Epidermal melanocyte (primary cell): ENCODE measurements at regions not wholly inside any gene's neighbourhood (a gene's known extent, or its start where the extent isn't known, plus 50 kb on each side); places are given as distances from the start of the nearest gene placed in this dataset.

Source experiments
- DNase-seq: peaks from one replicate; pipeline ENCODE4 v3.0.0; 2011; ENCODE audit warnings: low spot score; ENCODE audit not compliant: insufficient read length

DNA sequence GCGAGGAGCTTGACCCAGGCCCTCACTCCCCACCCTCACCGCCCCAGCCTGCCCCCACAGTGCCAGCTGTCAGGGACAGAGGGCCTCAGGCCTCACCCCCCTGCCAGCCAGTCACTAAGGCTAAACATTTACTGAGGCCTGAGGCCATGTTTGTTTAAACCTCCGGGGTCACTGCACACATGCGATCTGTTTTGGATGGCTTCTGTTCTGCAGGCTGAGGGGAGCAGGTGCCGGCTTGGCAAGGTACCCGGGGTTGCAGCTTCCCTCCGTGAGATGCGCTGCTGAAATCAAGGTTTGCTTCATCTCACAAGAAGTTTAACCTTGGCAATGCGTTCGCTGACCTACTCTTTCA is 103.3 kb upstream of the BOD1 start:
- no peak for DNase-seq

DNA sequence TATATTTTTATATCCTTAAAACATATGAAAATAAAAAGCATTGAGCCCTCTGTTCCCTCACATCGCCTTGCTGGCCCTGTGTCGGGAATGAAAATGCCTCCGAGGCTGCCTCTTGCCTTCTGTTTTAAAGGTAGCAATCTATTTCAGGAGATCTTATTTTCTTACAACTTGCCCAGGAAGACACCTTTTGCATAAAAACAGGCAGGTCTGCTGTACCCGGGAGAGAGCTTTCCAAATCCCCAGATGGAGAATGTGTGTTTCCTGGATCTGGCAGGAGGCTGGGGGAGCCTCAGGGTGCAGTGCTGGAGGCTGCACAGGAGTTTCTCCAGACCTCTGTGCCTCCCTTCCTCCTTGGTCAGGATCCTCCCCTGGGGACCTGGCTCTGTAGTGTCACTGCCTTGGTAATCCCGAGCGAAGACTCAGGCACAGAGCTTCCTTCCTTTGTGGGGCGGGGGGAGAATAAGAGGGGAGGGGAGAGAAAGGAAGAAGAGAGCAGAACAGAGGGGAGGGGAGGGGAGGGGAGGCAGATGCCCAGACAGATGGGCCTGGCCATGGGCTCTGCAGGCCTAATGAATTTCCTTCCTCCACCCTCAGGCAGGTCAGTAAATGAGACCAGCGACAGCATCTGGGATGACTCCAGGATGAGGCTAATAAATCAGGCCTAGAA is 104.0 kb upstream of the BOD1 start:
- DNase-seq = no peak

DNA sequence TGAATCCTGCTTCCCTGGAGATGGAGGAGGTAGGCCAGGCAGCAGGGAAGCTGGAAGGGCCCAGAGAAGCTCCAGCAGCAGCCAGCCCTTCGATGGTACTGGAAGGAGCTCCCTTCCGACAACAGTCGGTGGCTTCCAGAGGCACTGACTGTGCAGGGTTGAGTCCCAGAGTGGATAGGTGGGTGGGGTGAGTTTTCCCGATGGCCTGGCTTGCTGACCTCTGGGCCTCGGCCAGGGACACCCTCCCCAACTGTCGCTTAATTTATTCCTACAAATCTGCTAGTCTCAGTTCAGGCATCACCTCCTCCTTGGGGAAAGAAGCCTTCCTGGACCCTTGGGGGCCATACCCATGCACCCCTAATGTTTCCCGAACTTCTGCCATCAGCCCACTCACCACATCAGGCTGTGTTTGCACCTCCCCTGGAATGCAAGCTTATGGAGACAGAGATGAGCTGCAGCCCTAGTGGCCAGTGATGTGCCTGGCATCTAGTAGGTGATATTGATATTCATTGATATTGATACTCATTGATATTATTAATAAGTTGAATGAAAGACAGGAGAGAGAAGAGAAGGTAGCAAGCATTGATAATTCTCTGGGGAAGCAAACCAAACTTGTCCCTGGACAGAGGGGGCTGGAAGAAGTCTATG is 104.6 kb upstream of the BOD1 start:
- DNase-seq = no peak

DNA sequence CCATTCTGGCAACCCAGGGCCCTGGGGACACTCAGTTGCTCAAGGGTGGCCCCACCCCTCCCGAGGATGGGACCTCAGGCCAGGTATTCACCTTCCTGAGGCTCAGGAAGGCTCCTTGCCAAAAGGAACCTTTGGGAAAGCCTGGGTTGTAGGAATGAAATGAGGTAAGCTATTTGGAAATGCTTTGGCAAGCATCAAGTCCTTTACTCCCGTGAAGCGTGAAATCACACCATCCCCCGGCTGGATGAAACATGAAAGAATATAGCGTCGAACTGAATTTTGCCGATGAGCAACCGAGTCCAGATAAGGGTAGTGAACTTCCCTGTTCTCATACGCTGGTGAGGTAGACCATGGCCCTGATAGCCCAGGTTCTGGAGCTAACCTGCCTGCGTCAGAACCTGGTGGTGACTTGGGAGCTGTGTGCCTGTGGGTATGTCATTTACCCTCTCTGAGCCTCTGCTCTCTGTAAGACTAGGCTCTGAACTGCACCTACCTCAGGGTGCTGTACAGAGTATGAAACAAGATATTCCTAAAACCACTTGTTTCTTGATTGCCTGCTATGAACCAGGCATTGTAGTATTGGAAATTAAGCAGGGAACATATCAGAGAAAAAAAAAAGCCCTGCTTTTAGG is 105.3 kb upstream of the BOD1 start:
- no peak for DNase-seq

DNA sequence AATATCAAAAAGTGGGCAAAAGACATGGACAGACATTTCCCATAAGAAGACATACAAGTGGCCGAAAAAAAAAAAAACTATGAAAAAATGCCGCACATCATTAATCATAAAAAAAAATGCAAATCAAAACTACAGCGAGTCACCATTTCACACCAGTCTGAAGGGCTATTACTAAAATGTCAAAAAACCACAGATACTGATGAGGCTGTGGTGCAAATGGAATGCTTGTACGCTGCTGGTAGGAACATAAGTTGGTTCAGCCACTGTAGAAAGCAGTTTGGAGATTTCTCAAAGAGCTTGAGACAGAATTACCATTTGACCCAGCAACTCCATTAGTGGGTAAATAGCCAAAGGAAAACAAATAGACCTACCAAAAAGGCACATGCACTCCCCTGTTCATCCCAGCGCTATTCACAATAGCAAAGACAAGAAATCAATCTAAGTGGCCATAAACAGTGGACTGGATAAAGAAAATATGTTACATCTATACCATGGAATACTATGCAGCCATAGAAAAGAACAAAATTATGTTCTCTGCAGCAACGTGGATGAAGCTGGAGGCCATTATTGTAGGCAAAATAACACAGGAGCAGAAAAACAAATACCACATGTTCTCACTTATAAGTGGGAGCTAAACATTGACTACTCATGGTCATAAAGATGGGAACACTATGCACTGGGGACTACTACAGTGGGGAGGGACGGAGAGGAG is 110.6 kb upstream of the BOD1 start:
- DNase-seq = no peak

DNA sequence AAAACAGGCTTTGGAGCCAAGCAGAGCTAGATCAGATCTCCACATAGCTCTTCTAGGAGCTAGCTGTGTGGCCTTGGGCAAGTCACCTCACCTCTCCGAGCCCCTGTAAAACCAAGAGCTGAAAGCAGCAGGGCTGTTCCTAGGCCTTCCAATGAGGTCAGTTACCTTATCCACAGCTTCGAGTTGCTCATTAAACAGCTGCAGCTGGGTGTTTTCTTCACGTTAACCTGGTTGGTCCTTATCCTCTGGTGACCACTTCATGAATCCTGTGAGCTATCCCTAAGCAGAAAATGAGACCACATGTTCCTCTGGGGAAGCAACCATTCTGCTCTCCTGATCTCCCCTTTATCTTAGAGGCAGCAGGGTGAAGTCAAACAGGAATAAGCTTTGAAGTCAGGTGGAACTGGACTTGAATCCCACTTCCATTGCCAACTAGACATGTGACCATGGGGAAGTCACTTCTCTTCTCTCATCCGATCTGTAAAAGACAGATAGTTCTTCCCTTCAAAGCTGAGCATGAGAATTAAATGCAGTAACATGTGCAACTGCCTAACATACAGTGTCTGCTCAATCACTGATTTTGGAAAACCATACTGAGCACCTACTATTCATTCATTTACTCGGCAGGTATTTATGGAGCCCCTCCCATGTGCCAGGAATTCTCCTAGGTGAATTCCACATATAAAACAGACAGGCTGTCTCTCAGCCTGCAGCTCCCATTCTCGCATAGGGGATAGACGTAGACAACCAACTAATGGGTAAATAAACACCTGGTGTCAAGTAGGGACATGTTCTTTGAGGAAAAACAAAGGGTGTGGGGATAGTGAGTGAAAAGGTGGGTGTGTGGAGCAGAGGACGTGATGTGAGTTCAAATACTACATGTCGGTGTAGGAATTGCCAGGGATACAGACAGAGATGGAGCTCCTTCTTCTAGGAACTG is 111.7 kb upstream of the BOD1 start:
- no peak for DNase-seq

DNA sequence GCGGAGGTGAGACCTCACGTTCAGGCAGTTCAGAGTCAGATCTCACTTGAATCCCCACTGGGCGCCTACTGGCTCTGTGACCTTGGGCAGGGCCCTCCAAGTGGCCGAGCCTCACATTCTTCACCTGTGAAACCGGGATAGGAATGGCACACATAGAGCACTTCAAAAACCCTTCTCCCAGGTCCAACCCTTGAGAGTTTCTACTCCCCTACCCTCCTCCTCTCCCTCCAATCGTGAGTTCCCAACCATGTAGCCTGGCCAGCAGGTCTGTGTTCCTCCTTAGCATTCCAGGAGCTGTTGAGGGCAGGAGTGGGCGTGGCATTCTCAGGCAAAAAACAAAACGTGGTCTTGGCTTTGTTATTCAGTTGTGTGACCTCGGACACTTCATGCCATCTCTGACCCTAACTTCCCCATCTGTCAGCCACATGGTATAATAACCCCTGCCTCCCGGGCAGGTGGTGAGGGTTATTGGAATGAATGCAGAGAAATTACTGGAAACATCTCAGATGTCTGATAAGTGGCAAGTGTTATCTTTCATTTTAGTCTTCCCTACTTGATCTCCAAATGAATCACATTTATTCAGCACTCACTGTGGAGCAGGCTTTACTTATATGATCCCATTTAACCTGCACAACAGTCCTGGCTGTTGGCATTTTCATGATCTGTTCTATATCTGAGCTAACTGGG is 112.8 kb upstream of the BOD1 start:
- DNase-seq = no peak

DNA sequence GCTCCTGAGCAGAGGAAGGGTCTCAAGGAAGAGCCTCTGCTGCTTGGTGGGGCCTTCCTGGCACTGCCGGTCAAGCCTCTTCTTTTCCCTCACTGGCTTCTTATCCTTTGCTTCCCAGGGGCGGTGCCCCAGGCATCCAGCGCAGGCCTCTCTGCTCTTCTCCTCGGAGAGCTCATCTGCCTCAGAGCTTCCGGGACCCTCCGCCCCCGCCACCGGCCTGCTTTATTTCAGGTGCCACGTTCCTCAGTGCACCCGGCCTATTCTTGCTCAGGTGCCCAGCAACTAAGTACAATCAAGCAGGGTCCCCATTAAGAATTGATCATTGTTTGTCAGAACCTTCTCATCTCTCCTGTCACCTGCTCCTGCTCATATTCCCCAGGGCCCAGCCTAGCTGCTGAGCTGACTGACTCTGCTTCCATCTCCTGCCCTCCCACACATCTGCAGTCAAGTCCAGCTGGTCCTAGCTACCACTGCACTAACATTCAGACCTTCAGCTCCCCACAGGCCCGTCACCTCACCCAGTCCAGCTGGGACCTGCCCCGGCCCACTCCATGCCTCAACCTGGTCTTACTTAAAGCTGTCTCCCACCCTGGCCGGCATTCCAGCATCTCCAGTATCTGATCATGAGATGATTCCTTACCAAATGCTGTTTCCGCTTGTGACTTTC is 114.3 kb upstream of the BOD1 start:
- DNase-seq = no peak

DNA sequence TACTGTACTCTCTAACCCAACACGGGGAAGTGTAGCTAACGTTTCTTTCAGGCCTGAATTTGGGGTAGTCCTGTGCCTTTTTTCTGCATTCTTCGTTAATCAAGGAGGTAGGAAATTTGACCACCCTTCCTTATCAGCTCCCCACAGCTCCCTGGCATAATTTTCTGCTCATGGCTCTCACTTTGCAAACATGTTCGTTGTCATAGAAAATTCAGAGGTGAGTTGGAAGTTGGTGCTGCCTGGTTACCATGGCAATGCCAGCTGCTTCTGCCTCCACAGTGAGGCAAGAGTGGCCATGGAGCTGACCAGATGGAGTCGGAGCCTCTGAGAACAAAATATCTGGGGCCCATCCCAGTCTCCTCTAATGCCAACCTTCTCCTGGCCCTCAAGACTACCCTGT is 116.6 kb upstream of the BOD1 start:
- no peak for DNase-seq

DNA sequence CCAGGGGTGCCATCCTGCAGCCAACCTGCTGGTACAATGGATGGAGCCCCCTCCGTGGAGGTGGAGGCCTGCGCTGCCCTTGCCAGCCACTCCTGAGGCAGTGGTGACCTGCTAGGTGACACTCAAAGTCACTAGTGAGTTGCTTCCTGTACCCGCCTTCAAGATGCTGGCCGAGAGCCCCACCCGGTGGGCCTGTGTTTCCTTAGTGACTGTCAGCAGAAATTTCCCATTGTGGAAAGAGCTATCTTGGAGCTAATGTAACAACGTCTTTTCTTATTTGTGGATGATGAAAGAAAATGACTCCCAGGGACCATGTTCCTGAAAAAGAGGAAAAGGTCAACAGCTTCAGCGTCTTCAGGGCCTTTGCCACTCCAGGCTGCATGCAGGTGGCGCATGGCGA is 117.0 kb upstream of the BOD1 start:
- no peak for DNase-seq

DNA sequence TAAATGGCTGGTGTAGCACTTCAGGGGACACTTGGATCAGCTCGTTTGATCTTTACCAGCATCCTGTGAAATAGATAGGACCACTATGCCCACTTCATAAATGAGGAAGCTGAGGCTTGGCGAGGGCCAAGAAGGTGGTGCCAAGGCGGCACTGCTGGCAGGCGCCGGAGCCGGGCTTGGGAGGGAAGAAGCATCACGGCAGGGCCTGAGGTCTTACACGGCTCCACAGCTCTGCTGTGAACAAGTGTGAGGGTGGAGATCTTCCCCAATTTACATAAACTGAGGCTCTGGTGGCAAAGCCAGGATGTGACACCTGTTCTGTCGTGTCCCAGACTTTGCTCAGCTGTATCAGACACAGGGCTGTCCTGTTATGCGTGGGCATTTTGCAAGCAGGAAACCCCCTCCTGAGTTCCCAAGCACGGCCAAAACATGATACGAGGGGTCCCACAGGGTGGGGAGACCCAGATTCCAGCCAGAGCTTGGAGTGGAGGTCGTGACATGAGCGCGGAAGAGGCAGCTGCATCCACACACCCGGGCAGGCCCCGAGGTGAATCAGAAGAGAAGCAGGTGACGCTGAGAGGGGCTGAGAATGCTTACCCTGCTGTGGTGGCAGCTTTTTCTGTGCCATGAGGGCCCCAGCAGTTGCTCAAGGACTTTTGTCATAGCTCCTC is 117.5 kb upstream of the BOD1 start:
- DNase-seq = no peak

DNA sequence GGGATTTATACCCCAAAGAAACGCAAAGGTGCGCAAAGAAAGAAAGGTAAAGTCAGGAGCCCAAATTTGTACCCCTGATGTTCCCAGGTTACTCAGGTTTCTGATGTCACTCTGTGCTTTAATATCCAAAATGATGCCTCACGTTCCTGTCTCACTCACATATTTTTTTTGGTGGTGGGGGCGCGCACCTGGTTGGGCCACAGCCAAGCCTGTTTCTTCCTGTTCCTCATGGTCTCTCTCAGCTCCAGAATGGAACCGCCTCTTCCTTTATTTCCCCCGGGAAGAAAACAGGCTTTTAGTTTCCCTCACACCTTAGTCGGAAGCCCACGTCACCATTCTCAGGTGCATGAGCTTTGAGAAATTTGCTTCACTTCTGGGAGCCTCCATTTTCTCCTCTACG is 118.3 kb upstream of the BOD1 start:
- DNase-seq = no peak

DNA sequence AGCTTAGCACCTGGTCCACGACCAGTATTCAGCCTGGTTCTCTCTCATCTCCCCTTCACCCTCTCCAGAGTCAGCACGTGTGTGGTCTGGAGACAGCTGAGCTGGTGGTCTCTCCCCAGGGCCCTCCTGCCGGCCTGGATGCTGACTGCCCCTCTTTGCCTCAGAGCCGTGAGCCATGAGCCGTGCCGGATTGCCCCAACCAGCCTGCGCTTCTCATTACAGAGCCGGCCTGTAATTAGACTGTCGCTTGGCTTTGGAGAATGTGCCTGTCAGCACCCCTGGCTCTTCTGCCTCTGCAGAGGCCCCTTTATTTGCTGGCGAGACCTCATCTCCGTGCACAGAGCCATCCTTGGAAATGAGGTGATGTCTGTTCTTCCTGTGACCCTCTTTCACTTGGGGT is 118.7 kb upstream of the BOD1 start:
- no peak for DNase-seq

DNA sequence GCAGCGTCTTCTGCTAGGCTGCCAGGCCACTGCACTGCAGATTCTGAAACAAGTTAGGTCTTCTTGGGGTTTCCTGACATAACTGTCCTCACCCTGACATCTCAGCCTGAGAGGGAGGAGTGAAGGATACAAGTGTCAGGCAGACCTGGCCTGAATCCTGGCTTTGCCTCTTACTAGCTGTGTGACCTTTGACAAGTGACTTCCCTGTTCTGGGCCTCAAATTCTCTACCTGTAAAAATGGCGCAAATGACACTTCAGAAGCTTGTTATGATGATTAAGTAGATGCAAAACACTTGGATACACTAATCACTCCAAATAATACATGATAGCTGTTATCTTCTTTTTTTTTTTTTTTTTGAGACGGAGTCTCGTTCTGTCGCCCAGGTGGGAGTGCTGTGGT is 119.2 kb upstream of the BOD1 start:
- no peak for DNase-seq

DNA sequence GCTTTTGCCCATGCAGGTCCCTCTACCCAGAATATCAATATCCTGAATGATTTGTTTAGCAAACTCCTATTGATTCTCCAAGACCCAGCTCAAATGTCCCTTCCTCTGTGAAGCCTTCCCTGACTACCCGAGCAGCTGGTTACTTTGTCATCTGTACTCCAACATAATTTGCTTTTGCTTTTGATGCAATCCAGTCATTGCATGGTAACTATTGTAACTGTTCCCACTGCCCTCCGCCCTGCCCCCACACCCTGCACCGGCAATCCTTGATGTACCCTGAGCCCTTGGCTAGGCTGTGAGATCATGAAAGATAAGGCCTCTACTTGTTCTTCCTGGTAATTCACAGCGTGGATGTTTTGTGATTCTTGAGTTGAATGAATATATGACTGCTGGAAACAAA is 119.9 kb upstream of the BOD1 start:
- no peak for DNase-seq

DNA sequence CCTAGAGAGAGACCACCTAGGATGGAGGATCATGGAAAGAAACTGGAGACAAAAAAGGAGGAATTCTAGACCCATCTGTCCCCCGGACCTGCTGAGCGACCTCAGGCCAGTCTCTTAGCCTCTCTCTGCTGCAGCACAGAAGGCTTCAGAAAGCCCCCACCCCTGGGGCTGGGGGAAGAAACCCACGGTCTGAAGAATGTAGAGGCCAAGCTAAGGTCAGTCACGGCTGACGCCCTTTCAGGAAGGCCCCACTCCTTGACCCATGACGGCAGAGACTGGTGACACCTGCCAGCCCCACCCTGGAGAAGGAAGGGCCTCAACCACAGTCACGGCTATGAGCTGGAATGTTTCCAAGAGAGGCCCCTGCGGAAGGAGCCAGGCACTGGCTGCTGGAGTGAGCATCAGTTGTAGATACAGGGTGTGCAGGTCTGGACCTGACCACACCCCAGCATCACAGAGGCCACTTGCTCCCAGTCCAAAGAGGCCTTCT is 120.5 kb upstream of the BOD1 start:
- DNase-seq = no peak

DNA sequence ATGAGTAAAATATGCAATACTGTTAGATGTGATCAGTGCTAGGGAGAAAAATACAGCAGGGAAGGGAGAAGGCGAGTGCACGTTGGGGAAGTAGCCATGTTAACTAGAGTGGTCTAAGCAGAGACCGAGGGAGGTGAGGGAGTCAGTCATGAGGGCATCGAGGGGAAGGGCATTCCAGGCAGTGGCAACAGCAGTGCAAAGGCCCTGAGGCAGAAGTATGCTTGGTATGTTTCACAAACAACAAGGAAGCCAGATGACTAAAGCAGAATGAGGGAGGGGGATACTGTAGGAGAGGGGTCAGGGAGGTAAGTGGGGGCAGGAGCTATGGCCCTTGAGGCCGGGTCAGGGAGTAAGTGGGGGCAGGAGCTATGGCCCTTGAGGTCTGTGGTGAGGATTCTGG is 123.3 kb upstream of the BOD1 start:
- DNase-seq = no peak

DNA sequence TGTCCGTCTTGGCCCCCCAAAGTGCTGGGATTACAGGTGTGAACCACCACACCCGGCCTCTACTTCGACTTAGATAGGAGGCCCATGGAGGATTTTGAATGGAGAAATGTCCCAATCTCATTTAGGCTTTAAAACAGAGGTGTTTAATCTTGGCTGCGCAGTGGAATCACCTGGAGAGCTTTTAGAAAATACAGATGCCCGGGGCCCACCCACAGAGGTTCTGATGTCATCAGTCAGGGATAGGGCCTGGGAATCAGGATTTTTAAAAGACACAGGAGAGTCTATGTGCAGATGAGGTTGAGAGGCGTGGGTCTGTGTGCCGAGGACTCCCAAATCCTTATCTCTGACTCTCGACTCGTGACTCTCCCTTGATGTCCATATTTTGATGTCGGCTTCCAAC is 124.0 kb upstream of the BOD1 start:
- no peak for DNase-seq

DNA sequence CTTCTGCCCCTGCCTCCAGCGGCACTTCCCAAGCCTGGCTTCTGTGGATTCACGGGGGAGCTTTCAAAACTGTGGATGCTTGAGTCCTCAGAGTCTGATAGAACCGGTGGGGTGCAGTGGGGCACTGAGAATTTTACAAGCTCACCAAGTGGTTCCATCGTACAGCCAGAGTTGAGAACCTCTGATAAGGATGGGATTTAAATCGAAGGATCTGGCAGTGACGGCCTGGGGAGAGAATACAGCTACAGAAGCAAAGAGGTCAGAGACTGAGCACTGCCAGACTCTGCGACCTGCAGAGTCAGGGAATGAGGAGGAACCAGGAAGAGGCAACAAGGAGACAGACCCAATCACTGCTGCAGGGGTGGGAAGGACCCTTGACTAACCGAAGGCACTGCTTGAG is 124.6 kb upstream of the BOD1 start:
- DNase-seq = no peak
